HEK293 (cell line): ENCODE measurements at regions not wholly inside any gene's neighbourhood (a gene's known extent, or its start where the extent isn't known, plus 50 kb on each side); places are given as distances from the start of the nearest gene placed in this dataset.

Source experiments
- YY1 ChIP-seq: fragments of 450-650 bp; formaldehyde crosslinking; IDR thresholded peaks from 2 replicates; pipeline ENCODE4 v1.5.1; 2018; ENCODE audit warnings: missing biosample characterization, missing genetic modification characterization
- ZEB2 ChIP-seq: fragments of 450-650 bp; formaldehyde crosslinking; IDR thresholded peaks from 2 replicates; pipeline ENCODE4 v1.5.1; 2016; ENCODE audit warnings: missing biosample characterization, missing genetic modification characterization
- ZNF114 ChIP-seq: fragments of 450-650 bp; formaldehyde crosslinking; IDR thresholded peaks from 2 replicates; pipeline ENCODE4 v1.5.0; 2017; ENCODE audit warnings: missing biosample characterization, missing genetic modification characterization
- TF ChIP-seq, protein P1 (sequence below): fragments of 450-650 bp; formaldehyde crosslinking; IDR thresholded peaks from 2 replicates; pipeline ENCODE4 v1.5.1; 2016; ENCODE audit warnings: missing biosample characterization, missing genetic modification characterization

DNA sequence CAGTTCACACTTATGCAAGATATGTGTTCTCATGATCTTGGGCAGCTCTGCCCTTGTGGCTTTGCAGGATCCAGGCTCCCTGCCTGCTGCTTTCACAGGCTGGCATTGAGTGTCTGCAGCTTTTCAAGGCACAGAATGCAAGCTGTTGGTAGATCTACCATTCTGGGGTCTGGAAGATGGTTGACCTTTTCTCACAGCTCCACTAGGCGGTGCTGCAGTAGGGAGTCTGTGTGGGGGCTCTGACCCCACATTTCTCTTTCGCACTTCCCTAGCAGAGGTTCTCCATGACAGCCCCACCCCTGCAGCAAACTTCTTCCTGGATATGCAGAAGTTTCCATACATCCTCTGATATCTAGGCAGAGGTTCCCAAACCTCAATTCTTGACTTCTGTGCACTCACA lies 500.5 kb downstream of the BRINP3 start:
- TF ChIP-seq, protein P1, sequence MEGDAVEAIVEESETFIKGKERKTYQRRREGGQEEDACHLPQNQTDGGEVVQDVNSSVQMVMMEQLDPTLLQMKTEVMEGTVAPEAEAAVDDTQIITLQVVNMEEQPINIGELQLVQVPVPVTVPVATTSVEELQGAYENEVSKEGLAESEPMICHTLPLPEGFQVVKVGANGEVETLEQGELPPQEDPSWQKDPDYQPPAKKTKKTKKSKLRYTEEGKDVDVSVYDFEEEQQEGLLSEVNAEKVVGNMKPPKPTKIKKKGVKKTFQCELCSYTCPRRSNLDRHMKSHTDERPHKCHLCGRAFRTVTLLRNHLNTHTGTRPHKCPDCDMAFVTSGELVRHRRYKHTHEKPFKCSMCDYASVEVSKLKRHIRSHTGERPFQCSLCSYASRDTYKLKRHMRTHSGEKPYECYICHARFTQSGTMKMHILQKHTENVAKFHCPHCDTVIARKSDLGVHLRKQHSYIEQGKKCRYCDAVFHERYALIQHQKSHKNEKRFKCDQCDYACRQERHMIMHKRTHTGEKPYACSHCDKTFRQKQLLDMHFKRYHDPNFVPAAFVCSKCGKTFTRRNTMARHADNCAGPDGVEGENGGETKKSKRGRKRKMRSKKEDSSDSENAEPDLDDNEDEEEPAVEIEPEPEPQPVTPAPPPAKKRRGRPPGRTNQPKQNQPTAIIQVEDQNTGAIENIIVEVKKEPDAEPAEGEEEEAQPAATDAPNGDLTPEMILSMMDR (tag by site-specific recombination): no peak
- no peak for TF ChIP-seq ZEB2 (tag by site-specific recombination)
- no peak for TF ChIP-seq YY1 (tag by site-specific recombination)
- no peak for TF ChIP-seq ZNF114 (tag by site-specific recombination)
